ENCODE measurements at regions not wholly inside any gene's neighbourhood (a gene's known extent, or its start where the extent isn't known, plus 50 kb on each side); places are given as distances from the start of the nearest gene placed in this dataset.

- peaks cover 20% of the 10 kb centered on the region for H3K4me1 ChIP-seq (ENCODE audit: low read depth)
- H3K36me3 ChIP-seq: no peaks in the 10 kb centered on the region
- no peak for TF ChIP-seq CTCF (IDR thresholded peaks at IDR 0.05; ENCODE audit: low read depth, low read length)
- no peak for DNase-seq (ENCODE audit: low read depth in 1 of 2, low spot score in 1 of 2)
- no peaks in the 10 kb centered on the region for H3K27me3 ChIP-seq
- H3K4me3 ChIP-seq: no peak overlapping the region
- no peaks in the 10 kb centered on the region for H3K9me3 ChIP-seq (ENCODE audit: low read depth)
- H3K27ac ChIP-seq: no peak overlapping the region
These were observed 877.0 kb downstream of the EFNB2 start for GRCh38 chr13:105658431-105658830.

GRCh38 chr13:105655046-105655445, 880.4 kb downstream of the EFNB2 start:
- Histone ChIP-seq H3K36me3 (no peaks in the 10 kb centered on the region), H3K4me1 (ENCODE audit: low read depth) (peaks cover 8% of the 10 kb centered on the region), H3K27me3 (no peaks in the 10 kb centered on the region), H3K9me3 (ENCODE audit: low read depth) (no peaks in the 10 kb centered on the region), H3K4me3 (no peak overlapping the region), H3K27ac (no peak overlapping the region)
- no peak for TF ChIP-seq CTCF (IDR thresholded peaks at IDR 0.05; ENCODE audit: low read depth, low read length)
- DNase-seq (ENCODE audit: low read depth in 1 of 2, low spot score in 1 of 2): peak in 1 of 2 donors; percentile 75

GRCh38 chr13:105643966-105644365, 891.5 kb downstream of the EFNB2 start:
- no peak for DNase-seq (ENCODE audit: low read depth in 1 of 2, low spot score in 1 of 2)

GRCh38 chr13:105642511-105642958, 892.9 kb downstream of the EFNB2 start:
- Histone ChIP-seq H3K27ac (no peak overlapping the region), H3K4me3 (no peak overlapping the region), H3K9me3 (ENCODE audit: low read depth) (no peaks in the 10 kb centered on the region), H3K4me1 (ENCODE audit: low read depth) (no peaks in the 10 kb centered on the region), H3K27me3 (no peaks in the 10 kb centered on the region), H3K36me3 (no peaks in the 10 kb centered on the region)
- no peak for TF ChIP-seq CTCF (IDR thresholded peaks at IDR 0.05; ENCODE audit: low read depth, low read length)
- DNase-seq (ENCODE audit: low read depth in 1 of 2, low spot score in 1 of 2): no peak

More at GRCh38 chr13:105643966-105644365, 891.5 kb downstream of the EFNB2 start:
- Histone ChIP-seq H3K4me3 (no peak overlapping the region), H3K27ac (no peak overlapping the region), H3K27me3 (no peaks in the 10 kb centered on the region), H3K9me3 (ENCODE audit: low read depth) (no peaks in the 10 kb centered on the region), H3K36me3 (no peaks in the 10 kb centered on the region), H3K4me1 (ENCODE audit: low read depth) (no peaks in the 10 kb centered on the region)
- TF ChIP-seq CTCF (IDR thresholded peaks at IDR 0.05; ENCODE audit: low read depth, low read length): no peak

GRCh38 chr13:105641121-105641520, 894.3 kb downstream of the EFNB2 start:
- DNase-seq (ENCODE audit: low read depth in 1 of 2, low spot score in 1 of 2): no peak
- TF ChIP-seq CTCF (IDR thresholded peaks at IDR 0.05; ENCODE audit: low read depth, low read length): no peak
- Histone ChIP-seq H3K27me3 (no peaks in the 10 kb centered on the region), H3K27ac (no peak overlapping the region), H3K4me3 (no peak overlapping the region), H3K36me3 (no peaks in the 10 kb centered on the region), H3K4me1 (ENCODE audit: low read depth) (no peaks in the 10 kb centered on the region), H3K9me3 (ENCODE audit: low read depth) (no peaks in the 10 kb centered on the region)

GRCh38 chr13:105638426-105638825, 897.0 kb downstream of the EFNB2 start:
- H3K36me3 ChIP-seq: no peaks in the 10 kb centered on the region
- no peak overlapping the region for H3K4me3 ChIP-seq
- H3K4me1 ChIP-seq (ENCODE audit: low read depth): no peaks in the 10 kb centered on the region
- no peak for DNase-seq (ENCODE audit: low read depth in 1 of 2, low spot score in 1 of 2)
- H3K27ac ChIP-seq: no peak overlapping the region
- no peaks in the 10 kb centered on the region for H3K27me3 ChIP-seq
- TF ChIP-seq CTCF (IDR thresholded peaks at IDR 0.05; ENCODE audit: low read depth, low read length): no peak
- H3K9me3 ChIP-seq (ENCODE audit: low read depth): no peaks in the 10 kb centered on the region

All from cardiac muscle cell (in vitro differentiated cells and primary cell).